NCI-H524 (cell line): ENCODE measurements at regions not wholly inside any gene's neighbourhood (a gene's known extent, or its start where the extent isn't known, plus 50 kb on each side); places are given as distances from the start of the nearest gene placed in this dataset.
"Not testable (repeated sequence)": the region's sequence is repeated elsewhere in the genome, so short reads cannot be mapped to it uniquely, and the experiment has no call there.

ENCODE experiments used
- DNase-seq, 2 experiments: peaks; one replicate each; lab custom pipeline; 2025; lab: John Stamatoyannopoulos, UW

GRCh38 chr6:50337532-50338122 lies 287.9 kb upstream of the DEFB112 start:
- no peak for DNase-seq

- DNase-seq: no peak
These were observed 303.9 kb upstream of the DEFB112 start for GRCh38 chr6:50353603-50354002.

GRCh38 chr6:50358113-50358512 lies 308.4 kb upstream of the DEFB112 start:
- no peak for DNase-seq

GRCh38 chr6:50361641-50362331 lies 312.1 kb upstream of the DEFB112 start:
- no peak for DNase-seq

GRCh38 chr6:50362706-50363105 lies 313.0 kb upstream of the DEFB112 start:
- no peak for DNase-seq

GRCh38 chr6:50369996-50370395 lies 320.3 kb upstream of the DEFB112 start:
- DNase-seq: no peak

- DNase-seq: no peak
These were observed 330.8 kb upstream of the DEFB112 start for GRCh38 chr6:50380406-50381098.

GRCh38 chr6:50381099-50381415 lies 331.3 kb upstream of the DEFB112 start:
- DNase-seq: no peak

- DNase-seq: no peak
These were observed 322.9 kb upstream of the TFAP2D start for GRCh38 chr6:50390416-50390815.

GRCh38 chr6:50394139-50394538 lies 319.2 kb upstream of the TFAP2D start:
- not testable (repeated sequence) for DNase-seq

- no peak for DNase-seq
These were observed 308.7 kb upstream of the TFAP2D start for GRCh38 chr6:50404643-50405042.

- no peak for DNase-seq
These were observed 302.7 kb upstream of the TFAP2D start for GRCh38 chr6:50410579-50410978.

- DNase-seq: not testable (repeated sequence)
These were observed 292.3 kb upstream of the TFAP2D start for GRCh38 chr6:50421041-50421440.

- DNase-seq: no peak
These were observed 286.1 kb upstream of the TFAP2D start for GRCh38 chr6:50427267-50427666.

GRCh38 chr6:50437901-50438300 lies 275.4 kb upstream of the TFAP2D start:
- DNase-seq: no peak

GRCh38 chr6:50442531-50443040 lies 270.7 kb upstream of the TFAP2D start:
- DNase-seq: no peak

GRCh38 chr6:50443144-50443543 lies 270.2 kb upstream of the TFAP2D start:
- DNase-seq: no peak

- DNase-seq: no peak
These were observed 264.2 kb upstream of the TFAP2D start for GRCh38 chr6:50449128-50449527.

GRCh38 chr6:50451826-50452400 lies 261.4 kb upstream of the TFAP2D start:
- no peak for DNase-seq

- DNase-seq: no peak
These were observed 258.3 kb upstream of the TFAP2D start for GRCh38 chr6:50455029-50455428.

GRCh38 chr6:50457351-50457750 lies 256.0 kb upstream of the TFAP2D start:
- DNase-seq: no peak

- DNase-seq: no peak
These were observed 251.6 kb upstream of the TFAP2D start for GRCh38 chr6:50461696-50462095.

GRCh38 chr6:50463931-50464330 lies 249.4 kb upstream of the TFAP2D start:
- DNase-seq: no peak
